ENCODE measurements at regions not wholly inside any gene's neighbourhood (a gene's known extent, or its start where the extent isn't known, plus 50 kb on each side); places are given as distances from the start of the nearest gene placed in this dataset.
"Not testable (repeated sequence)": the region's sequence is repeated elsewhere in the genome, so short reads cannot be mapped to it uniquely, and the experiment has no call there.

DNA sequence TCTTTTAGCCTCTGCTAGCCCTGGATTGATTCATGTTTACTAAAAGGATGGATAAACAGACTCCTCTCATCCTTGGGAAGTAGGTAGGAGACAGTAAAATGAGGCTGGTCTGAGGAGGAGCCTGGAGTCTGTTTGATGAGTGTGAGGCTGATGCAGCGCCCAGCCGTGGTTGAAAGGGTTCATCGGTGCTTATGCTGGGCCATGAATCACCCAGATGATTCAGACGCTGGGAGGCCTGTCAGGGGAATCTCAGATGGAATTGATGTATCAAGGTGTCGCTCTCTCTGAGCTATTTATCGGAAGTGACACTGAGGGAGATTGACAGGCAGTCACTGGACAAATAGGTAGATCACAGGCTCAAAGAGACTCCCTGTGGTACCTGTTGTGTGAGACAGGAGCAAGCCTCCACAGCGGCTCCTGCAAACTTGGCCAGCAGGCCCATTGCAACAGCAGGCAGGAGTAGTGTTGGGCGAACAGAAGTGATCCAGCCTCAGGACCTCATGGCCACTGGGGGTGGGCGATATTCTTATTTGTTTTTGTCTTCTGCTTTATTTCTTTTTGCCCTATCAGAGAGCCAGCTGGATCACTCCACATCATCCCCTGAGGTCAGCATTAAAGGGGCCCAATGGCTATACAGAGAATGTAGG is 109.9 kb upstream of the CADM1 start:
- no peak for TF ChIP-seq POLR2A (IDR thresholded peaks at IDR 0.05)
- no peak for TF ChIP-seq CTCF (IDR thresholded peaks at IDR 0.05)
- no peak for DNase-seq
- Histone ChIP-seq H3K27ac (no peak overlapping the region), H3K9me3 (no peaks in the 10 kb centered on the region), H3K27me3 (no peaks in the 10 kb centered on the region), H3K36me3 (no peaks in the 10 kb centered on the region), H3K4me1 (no peaks in the 10 kb centered on the region), H3K4me3 (no peak overlapping the region)

DNA sequence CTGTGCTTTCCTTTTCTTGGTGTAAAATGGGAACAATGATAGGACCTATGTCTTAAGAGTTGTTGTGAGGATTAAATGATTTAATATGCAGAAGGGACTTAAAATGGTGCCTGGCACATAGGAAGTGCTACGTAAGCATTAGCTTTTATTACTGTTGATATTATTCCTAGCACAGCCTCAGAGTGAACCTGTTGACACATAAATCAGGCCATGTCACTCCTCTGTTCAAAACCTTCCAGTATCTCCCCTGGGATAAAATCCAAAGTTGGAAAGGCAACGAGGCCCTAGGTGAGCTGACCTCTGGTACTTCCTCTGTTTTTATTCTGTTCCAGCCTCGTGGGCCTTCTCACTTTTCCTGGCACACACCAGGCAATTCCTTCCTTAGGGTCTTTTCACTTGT is 108.8 kb upstream of the CADM1 start:
- Histone ChIP-seq H3K36me3 (no peaks in the 10 kb centered on the region), H3K4me3 (no peak overlapping the region), H3K9me3 (no peaks in the 10 kb centered on the region), H3K27me3 (no peaks in the 10 kb centered on the region), H3K27ac (no peak overlapping the region), H3K4me1 (no peaks in the 10 kb centered on the region)
- DNase-seq, result no peak
- TF ChIP-seq POLR2A (IDR thresholded peaks at IDR 0.05) (no peak), CTCF (IDR thresholded peaks at IDR 0.05) (no peak)

GRCh38 chr11:115612046-115612730 is 108.0 kb upstream of the CADM1 start:
- Histone ChIP-seq H3K27me3 (no peaks in the 10 kb centered on the region), H3K27ac (no peak overlapping the region), H3K4me3 (no peak overlapping the region), H3K36me3 (no peaks in the 10 kb centered on the region), H3K9me3 (no peaks in the 10 kb centered on the region), H3K4me1 (no peaks in the 10 kb centered on the region)
- no peak for DNase-seq
- TF ChIP-seq CTCF (IDR thresholded peaks at IDR 0.05) (no peak), POLR2A (IDR thresholded peaks at IDR 0.05) (no peak)

DNA sequence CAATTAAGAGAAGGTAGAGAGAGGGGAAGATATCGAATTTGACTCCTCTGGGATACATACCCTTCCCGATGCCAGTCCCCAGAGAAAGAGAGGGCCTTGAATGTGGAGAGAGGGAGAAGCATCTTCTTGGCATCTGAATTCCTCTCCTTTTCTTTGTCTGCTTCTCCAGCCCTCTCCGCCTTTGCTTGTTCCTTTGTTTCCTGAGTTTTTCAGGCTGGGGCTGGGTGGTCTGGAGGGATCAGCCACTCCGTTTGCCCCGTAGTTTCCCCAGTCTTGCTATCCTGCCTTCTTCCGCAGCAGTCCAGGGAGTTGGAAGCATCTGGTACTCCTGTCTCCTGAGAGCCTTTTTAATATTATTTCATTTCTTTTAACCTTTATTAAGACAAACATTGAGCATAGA is 107.1 kb upstream of the CADM1 start:
- no peak overlapping the region for H3K4me3 ChIP-seq
- TF ChIP-seq POLR2A (IDR thresholded peaks at IDR 0.05) (no peak), CTCF (IDR thresholded peaks at IDR 0.05) (no peak)

DNA sequence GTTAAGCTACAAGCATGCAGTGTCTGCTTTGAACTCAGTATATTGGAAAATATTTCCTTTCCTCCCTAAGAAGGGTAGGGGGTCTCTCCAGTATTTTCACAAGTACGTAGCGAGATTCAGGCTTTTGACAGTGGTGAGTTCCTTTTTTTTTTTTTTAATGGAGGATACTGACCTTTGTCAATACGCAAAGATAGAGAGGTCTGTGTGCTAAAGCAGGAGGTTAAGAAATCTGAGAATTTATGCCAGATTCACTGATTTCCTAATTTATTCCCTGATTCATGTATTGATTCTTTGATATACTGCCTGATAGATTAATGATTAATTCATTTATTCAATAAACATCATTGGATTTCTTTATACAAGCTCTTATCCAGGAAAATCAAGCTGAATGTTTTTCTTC is 106.7 kb upstream of the CADM1 start:
- no peaks in the 10 kb centered on the region for H3K27me3 ChIP-seq
- no peaks in the 10 kb centered on the region for H3K36me3 ChIP-seq
- no peak for DNase-seq
- H3K4me1 ChIP-seq, result no peaks in the 10 kb centered on the region
- no peaks in the 10 kb centered on the region for H3K9me3 ChIP-seq
- H3K27ac ChIP-seq, result no peak overlapping the region
- H3K4me3 ChIP-seq, result no peak overlapping the region
- TF ChIP-seq CTCF (IDR thresholded peaks at IDR 0.05), result no peak
- no peak for TF ChIP-seq POLR2A (IDR thresholded peaks at IDR 0.05)

More for the DNA sequence above, 107.1 kb upstream of the CADM1 start:
- no peaks in the 10 kb centered on the region for H3K27me3 ChIP-seq
- H3K4me1 ChIP-seq, result no peaks in the 10 kb centered on the region
- H3K27ac ChIP-seq, result no peak overlapping the region
- no peak for DNase-seq
- no peaks in the 10 kb centered on the region for H3K9me3 ChIP-seq
- no peaks in the 10 kb centered on the region for H3K36me3 ChIP-seq

DNA sequence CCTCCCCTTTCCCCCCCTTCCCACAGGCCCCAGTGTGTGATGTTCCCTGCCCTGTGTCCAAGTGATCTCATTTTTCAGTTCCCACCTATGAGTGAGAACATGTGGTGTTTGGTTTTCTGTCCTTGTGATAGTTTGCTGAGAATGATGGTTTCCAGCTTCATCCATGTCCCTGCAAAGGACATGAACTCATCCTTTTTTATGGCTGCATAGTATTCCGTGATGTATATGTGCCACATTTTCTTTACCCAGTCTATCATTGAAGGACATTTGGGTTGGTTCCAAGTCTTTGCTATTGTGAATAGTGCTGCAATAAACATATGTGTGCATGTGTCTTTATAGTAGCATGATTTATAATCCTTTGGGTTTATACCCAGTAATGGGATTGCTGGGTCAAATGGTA is 106.0 kb upstream of the CADM1 start:
- not testable (repeated sequence) for DNase-seq, H3K36me3 ChIP-seq, H3K27ac ChIP-seq, H3K4me3 ChIP-seq, H3K27me3 ChIP-seq, H3K9me3 ChIP-seq, H3K4me1 ChIP-seq
